Duodenal mucosa (tissue), 2 donors: ENCODE measurements at regions not wholly inside any gene's neighbourhood (a gene's known extent, or its start where the extent isn't known, plus 50 kb on each side); places are given as distances from the start of the nearest gene placed in this dataset.

Experiments
- H3K27ac ChIP-seq: one replicate; pipeline ENCODE4 v1.7.0; 2013; ENCODE audit warnings: low read depth, low read length
- H3K27me3 ChIP-seq, 2 donors: one replicate each; pipeline ENCODE4 v1.7.0; 2013; ENCODE audit warnings: low read length in 2 of 2, control low read depth in 1 of 2; ENCODE audit not compliant: insufficient read depth in 2 of 2, control insufficient read depth in 1 of 2
- H3K36me3 ChIP-seq, 2 donors: one replicate each; pipeline ENCODE4 v1.7.0; 2013; ENCODE audit warnings: low read length in 2 of 2, control low read depth in 1 of 2; ENCODE audit not compliant: insufficient read depth in 2 of 2, control insufficient read depth in 1 of 2
- H3K4me1 ChIP-seq, 2 donors: one replicate each; pipeline ENCODE4 v1.7.0; 2013; ENCODE audit warnings: low read length in 2 of 2, control low read depth in 1 of 2; ENCODE audit not compliant: insufficient read depth in 2 of 2, control insufficient read depth in 1 of 2
- H3K4me3 ChIP-seq, 2 donors: one replicate each; pipeline ENCODE4 v1.7.0; 2013; ENCODE audit warnings: low read length in 2 of 2, low read depth in 1 of 2
- H3K9ac ChIP-seq, 2 donors: one replicate each; pipeline ENCODE4 v1.7.0; 2013; ENCODE audit warnings: low read length in 2 of 2, low read depth in 1 of 2
- H3K9me3 ChIP-seq, 2 donors: one replicate each; pipeline ENCODE4 v1.7.0; 2013; ENCODE audit warnings: low read length in 2 of 2, control low read depth in 1 of 2; ENCODE audit not compliant: control insufficient read depth in 1 of 2

GRCh38 chr12:45637242-45637641 is 92.3 kb upstream of the ARID2 start:
- Histone ChIP-seq H3K9me3 (no peaks in the 10 kb centered on the region), H3K4me1 (no peaks in the 10 kb centered on the region), H3K27me3 (no peaks in the 10 kb centered on the region), H3K4me3 (no peak overlapping the region), H3K36me3 (no peaks in the 10 kb centered on the region), H3K9ac (no peak overlapping the region), H3K27ac (no peak overlapping the region)

GRCh38 chr12:45637706-45638105 is 91.8 kb upstream of the ARID2 start:
- no peaks in the 10 kb centered on the region for H3K36me3 ChIP-seq
- H3K4me1 ChIP-seq: no peaks in the 10 kb centered on the region
- no peak overlapping the region for H3K9ac ChIP-seq
- no peak overlapping the region for H3K4me3 ChIP-seq
- H3K27me3 ChIP-seq: no peaks in the 10 kb centered on the region
- no peak overlapping the region for H3K27ac ChIP-seq
- H3K9me3 ChIP-seq: no peaks in the 10 kb centered on the region

GRCh38 chr12:45638386-45638785 is 91.1 kb upstream of the ARID2 start:
- no peaks in the 10 kb centered on the region for H3K9me3 ChIP-seq
- H3K36me3 ChIP-seq: no peaks in the 10 kb centered on the region
- H3K27me3 ChIP-seq: no peaks in the 10 kb centered on the region
- H3K27ac ChIP-seq: no peak overlapping the region
- no peak overlapping the region for H3K9ac ChIP-seq
- H3K4me3 ChIP-seq: no peak overlapping the region
- H3K4me1 ChIP-seq: no peaks in the 10 kb centered on the region

GRCh38 chr12:45644541-45644940 is 85.0 kb upstream of the ARID2 start:
- Histone ChIP-seq H3K4me1 (peaks cover 9 to 12% of the 10 kb centered on the region in 2 donors), H3K27me3 (no peaks in the 10 kb centered on the region), H3K36me3 (no peaks in the 10 kb centered on the region), H3K27ac (no peak overlapping the region), H3K9me3 (no peaks in the 10 kb centered on the region), H3K4me3 (no peak overlapping the region), H3K9ac (no peak overlapping the region)

GRCh38 chr12:45646851-45647581 is 82.5 kb upstream of the ARID2 start:
- Histone ChIP-seq H3K4me1 (peaks cover 9 to 12% of the 10 kb centered on the region in 2 donors), H3K9me3 (no peaks in the 10 kb centered on the region), H3K4me3 (no peak overlapping the region), H3K27me3 (no peaks in the 10 kb centered on the region), H3K9ac (no peak overlapping the region), H3K27ac (no peak overlapping the region), H3K36me3 (no peaks in the 10 kb centered on the region)

GRCh38 chr12:45648070-45648469 is 81.4 kb upstream of the ARID2 start:
- no peak overlapping the region for H3K27ac ChIP-seq
- no peaks in the 10 kb centered on the region for H3K36me3 ChIP-seq
- H3K9me3 ChIP-seq: no peaks in the 10 kb centered on the region
- peaks cover 9 to 12% of the 10 kb centered on the region in 2 donors for H3K4me1 ChIP-seq
- H3K27me3 ChIP-seq: no peaks in the 10 kb centered on the region
- peak overlapping the region in 1 of 2 donors; percentile 9 for H3K4me3 ChIP-seq
- H3K9ac ChIP-seq: no peak overlapping the region

DNA sequence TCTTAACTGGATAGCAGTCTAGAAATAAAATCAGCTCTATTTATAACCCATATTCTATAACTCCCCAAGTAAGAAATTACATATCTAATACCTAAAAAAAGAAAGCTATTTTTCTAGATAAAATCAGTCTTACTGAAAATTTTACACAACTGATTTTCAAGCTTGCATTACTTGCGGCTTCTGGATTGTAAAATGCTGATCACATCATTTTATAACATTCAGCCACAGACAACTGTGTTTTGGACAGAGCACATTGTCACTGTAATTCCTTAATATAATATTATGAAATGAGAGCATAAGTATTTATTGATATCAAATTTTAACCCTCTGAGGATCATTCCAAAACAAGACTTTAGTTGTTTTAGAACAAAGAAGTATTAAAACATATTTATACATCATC is 78.5 kb upstream of the ARID2 start:
- Histone ChIP-seq H3K4me3 (no peak overlapping the region), H3K9ac (no peak overlapping the region), H3K9me3 (no peaks in the 10 kb centered on the region), H3K4me1 (peaks cover 6 to 8% of the 10 kb centered on the region in 2 donors), H3K27ac (no peak overlapping the region), H3K27me3 (no peaks in the 10 kb centered on the region), H3K36me3 (no peaks in the 10 kb centered on the region)

- no peak overlapping the region for H3K27ac ChIP-seq
Observed at GRCh38 chr12:45654002-45654665, 75.4 kb upstream of the ARID2 start.

DNA sequence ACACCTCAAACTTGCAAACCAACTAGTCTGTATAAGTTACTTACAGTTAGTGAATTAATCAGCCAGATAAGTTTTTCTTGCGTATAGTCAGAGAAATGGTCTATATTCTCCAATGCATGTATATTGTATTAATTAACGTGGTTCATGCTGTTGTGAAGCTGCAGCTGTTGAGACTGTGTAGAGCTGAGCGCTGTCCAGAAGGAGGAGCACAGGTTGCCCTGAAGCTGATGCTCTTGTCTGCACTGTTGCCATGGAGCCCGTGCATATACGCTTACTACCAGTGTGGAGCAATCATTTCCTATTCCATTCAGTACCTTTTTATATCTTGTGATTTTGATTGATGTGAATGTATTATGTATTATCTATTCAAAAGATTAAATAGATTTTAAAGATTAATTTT is 74.3 kb upstream of the ARID2 start:
- Histone ChIP-seq H3K9me3 (no peaks in the 10 kb centered on the region), H3K27ac (no peak overlapping the region), H3K4me1 (no peaks in the 10 kb centered on the region), H3K4me3 (no peak overlapping the region), H3K9ac (no peak overlapping the region), H3K36me3 (no peaks in the 10 kb centered on the region), H3K27me3 (no peaks in the 10 kb centered on the region)

More at GRCh38 chr12:45654002-45654665, 75.4 kb upstream of the ARID2 start:
- Histone ChIP-seq H3K27me3 (no peaks in the 10 kb centered on the region), H3K9ac (no peak overlapping the region), H3K36me3 (no peaks in the 10 kb centered on the region), H3K9me3 (no peaks in the 10 kb centered on the region), H3K4me1 (no peaks in the 10 kb centered on the region), H3K4me3 (no peak overlapping the region)

DNA sequence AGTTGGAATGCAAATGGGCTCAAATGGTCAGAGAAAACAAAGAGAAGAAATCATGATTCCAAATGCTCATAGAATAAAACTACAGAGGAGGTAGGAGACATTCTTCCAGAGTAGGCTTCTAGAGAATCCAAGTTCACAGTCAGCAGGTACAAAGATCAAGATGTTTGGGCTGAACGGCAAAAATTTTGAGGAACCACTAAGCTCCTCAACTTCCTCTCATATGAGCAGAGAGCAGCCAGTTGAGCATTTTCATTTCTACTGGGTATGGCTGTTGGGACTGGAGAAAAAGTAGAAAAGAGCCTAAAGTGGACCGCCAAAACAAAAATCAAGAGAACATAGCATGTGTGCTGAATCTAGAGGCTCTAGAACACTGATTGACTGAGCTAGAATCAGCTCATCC is 73.8 kb upstream of the ARID2 start:
- no peak overlapping the region for H3K27ac ChIP-seq
- no peaks in the 10 kb centered on the region for H3K27me3 ChIP-seq
- no peaks in the 10 kb centered on the region for H3K4me1 ChIP-seq
- H3K9me3 ChIP-seq: no peaks in the 10 kb centered on the region
- H3K36me3 ChIP-seq: no peaks in the 10 kb centered on the region
- H3K4me3 ChIP-seq: no peak overlapping the region
- no peak overlapping the region for H3K9ac ChIP-seq
